ENCODE measurements at regions not wholly inside any gene's neighbourhood (a gene's known extent, or its start where the extent isn't known, plus 50 kb on each side); places are given as distances from the start of the nearest gene placed in this dataset.

DNA sequence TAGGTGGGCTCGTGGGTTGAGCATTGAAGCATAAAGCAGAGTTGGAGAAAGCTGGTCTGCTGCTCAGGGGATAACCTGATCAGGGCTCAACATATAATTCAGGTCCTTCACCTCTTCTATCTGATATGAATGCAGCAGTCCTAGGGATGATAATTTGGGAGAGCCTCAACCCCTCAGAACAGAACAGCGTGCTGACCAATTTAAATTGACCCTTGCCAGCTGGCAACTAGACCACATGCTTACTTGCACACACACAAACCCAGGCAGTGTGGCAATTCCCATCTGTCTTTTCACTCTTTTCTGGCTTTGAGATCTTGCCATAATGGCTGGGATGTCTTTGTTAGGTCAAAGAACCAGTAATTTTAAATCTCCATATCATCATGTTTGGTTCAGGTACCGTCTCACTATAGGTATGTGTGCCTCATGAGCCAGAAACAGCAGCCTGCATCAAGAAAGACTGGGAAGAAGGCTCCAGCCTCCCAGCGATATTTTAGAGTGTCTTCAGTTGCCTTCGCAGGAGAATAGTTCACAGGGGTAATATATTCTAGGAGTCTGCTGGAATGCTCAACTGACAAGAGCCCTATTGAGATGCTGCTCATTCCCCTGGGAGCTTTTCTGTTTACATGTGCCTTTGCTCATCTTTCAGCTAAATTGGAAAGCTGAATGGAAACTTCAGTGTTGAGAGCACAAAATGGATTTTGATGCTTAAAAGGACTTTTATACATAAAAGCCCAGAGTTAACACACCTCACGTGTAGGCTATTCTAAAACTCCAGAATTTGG lies 497.6 kb downstream of the RASEF start:
- FAIRE-seq (no peak), DNase-seq (ENCODE audit: insufficient read length, low spot score) (no peak)

DNA sequence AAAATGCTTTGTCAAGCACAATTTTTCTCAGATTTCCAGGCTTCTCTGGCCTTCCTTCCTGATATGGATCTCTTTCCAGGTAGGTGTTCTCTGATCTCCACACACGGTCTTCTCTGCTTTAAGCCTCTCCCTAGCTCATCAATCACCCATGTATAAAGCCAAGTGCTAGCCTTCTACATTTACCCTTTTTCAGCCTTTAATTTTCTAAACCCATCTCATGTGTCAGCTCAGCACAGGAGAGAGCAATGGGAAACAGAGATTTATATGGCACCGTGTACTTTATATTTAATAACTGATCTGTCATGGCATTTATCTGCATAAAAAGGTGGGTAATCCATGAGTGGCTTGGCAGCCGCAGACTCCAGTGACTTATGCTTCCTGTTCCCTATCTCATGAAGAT lies 495.0 kb downstream of the RASEF start:
- TF ChIP-seq POLR2A (IDR thresholded peaks at IDR 0.05; ENCODE audit: low read depth, low read length), result no peak

More for the DNA sequence above, 497.6 kb downstream of the RASEF start:
- no peak for TF ChIP-seq POLR2A (IDR thresholded peaks at IDR 0.05; ENCODE audit: low read depth, low read length)

DNA sequence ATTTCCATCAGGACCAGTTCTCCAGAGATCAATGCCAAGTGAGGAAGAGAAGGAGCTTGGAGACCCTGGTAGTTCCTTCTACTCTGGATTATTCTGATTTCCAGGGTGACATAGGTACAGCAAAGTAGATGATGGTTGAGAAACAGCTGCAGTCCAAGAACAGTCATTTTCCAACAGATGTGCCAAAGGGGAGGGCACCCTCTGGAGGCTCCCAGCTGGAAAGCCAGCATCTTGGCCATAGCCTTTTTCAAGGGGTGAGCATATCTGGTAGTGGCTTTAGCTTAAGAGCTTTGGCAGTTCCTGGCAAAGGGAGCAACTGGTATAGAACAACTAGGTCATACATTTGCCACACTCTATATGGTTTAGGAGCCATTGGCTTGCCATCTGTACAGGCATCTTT lies 492.7 kb downstream of the RASEF start:
- DNase-seq (ENCODE audit: insufficient read length, low spot score) (no peak), FAIRE-seq (no peak)

More for the DNA sequence above, 495.0 kb downstream of the RASEF start:
- no peak for FAIRE-seq
- no peak for DNase-seq (ENCODE audit: insufficient read length, low spot score)

DNA sequence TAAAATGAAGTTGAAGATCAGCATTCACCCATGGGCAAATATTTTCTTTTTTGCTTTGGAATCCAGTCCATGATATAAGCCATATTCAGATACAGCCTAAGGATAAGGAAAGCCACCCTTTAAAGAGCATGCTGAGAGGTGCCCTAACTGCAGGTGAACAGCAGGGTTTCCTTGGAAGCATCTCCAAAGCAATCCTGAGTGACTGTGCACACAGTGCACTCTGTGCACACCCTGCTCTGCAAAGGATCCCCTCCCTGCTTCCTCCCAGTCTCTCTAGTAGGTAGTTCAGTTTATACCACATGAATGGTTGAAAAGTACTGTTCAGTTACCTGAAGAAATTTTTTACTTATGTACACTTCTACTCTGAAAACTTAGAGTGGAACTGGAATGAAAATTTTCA lies 491.4 kb downstream of the RASEF start:
- DNase-seq (ENCODE audit: insufficient read length, low spot score), result no peak
- TF ChIP-seq POLR2A (IDR thresholded peaks at IDR 0.05; ENCODE audit: low read depth, low read length), result no peak
- peak; percentile 38 for FAIRE-seq

More for the DNA sequence above, 492.7 kb downstream of the RASEF start:
- no peak for TF ChIP-seq POLR2A (IDR thresholded peaks at IDR 0.05; ENCODE audit: low read depth, low read length)

DNA sequence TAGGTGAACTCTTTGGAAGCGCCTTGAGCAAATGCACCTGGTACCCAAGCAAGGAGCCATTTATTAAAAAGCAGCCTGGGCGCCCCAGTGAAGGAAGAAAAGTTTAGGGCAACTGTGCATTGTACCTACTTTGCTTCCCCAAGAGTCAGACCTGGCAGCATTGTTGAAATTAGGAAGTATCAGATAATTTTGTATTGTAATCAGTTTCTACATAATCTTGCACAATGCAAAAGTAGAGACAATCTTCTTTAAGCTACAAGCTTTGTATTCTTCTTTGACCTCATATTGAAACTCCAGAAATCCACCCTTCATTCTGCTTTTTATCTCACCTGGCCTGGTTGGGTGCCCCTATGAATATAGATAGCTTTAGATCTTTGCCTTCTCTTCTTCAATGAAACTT lies 490.8 kb downstream of the RASEF start:
- TF ChIP-seq POLR2A (IDR thresholded peaks at IDR 0.05; ENCODE audit: low read depth, low read length), result no peak
- no peak for DNase-seq (ENCODE audit: insufficient read length, low spot score)
- FAIRE-seq, result no peak

DNA sequence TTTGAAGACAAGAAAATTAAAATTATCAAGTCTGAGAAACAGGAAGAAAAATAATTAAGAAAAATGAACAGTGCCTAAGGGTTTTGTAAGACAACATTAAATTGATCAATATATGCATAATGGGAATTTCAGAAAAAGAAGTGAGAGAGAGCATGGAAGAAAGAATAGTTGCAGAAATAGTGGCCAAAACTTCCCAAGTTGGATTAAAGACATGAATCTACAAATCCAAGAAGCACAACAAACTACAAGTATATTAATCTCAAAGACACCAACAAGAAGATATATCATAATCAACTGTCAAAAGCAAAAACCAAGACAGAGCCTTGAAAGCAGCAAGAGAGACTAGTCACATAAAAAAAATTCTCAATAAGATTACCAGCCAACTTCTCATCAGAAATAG lies 488.0 kb downstream of the RASEF start:
- FAIRE-seq, result no peak
- no peak for DNase-seq (ENCODE audit: insufficient read length, low spot score)
- TF ChIP-seq POLR2A (IDR thresholded peaks at IDR 0.05; ENCODE audit: low read depth, low read length), result no peak

DNA sequence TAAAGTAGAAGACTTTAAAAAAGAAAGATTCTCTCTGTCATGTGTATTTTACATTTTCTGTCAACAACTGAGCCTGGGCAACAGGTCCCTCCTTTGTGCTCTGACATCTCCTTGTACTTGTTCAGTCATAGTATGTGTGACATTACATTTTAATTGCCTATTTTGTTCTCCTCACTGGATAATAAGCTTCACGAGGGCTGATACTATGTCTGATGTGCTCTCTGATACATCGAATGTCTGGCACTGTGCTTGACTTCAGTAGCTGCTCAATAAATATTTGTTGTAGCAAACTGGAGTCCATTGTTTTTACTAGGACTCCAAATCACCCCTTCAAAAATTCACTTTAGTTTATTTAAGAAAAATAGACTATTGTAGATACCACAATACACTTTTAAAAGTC lies 482.0 kb downstream of the RASEF start:
- TF ChIP-seq POLR2A (IDR thresholded peaks at IDR 0.05; ENCODE audit: low read depth, low read length), result no peak
- FAIRE-seq, result no peak
- DNase-seq (ENCODE audit: insufficient read length, low spot score), result no peak

DNA sequence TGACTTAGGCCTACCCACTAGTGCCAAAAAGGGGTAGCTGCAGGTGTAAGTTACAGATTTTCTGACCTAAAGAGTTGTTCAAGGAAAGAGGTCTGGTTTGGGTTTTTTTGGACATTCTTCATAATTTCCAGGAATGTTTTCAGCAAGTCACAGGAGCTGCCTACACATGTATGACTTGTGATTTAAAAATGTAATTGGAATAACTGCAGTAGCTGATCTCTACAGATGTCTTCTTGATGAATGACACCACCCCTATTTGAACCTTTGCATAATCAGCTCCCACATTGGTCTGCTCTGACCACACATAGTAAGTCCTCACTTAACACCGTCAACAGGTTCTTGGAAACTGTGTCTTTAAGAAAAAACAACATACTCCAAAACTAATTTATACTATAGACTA lies 481.4 kb downstream of the RASEF start:
- FAIRE-seq, result no peak
- TF ChIP-seq POLR2A (IDR thresholded peaks at IDR 0.05; ENCODE audit: low read depth, low read length), result no peak
- DNase-seq (ENCODE audit: insufficient read length, low spot score), result no peak

DNA sequence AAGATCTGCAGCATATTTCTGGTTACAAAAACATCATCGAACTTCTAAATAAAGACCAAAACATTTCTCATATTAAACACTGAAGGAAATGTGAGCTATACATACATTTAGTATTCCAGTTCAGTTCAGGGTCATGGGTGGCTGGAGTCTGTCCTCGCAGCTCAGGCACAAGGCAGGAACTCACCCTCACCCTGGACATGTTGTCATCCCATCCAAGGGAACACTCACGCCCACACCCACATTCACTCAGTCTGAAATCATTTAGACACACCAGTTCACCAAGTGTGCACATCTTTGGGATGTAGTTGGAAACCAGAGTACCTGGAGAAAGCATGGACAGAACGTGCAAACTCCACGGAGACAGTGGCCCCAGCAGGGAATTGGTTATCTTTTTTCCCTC lies 481.0 kb downstream of the RASEF start:
- no peak for TF ChIP-seq POLR2A (IDR thresholded peaks at IDR 0.05; ENCODE audit: low read depth, low read length)
- FAIRE-seq (no peak), DNase-seq (ENCODE audit: insufficient read length, low spot score) (no peak)

DNA sequence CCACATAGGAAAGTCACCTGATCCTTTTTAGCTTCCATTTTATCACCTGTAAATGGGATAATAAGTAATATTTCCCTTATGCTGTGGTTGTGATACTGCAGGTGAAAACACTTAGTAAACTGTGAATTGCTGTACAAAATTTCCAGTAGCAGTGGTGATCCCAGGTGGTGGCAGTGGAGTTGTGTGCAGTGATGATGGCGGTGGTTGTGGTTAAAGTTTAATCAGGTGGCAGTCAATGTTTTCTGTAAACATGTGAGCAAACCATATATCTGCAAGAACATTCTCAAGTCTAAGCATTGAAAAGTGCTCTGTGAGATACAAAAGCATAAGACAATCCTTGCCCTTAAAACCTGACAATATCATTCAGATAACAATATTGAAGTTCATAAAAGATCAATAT lies 480.2 kb downstream of the RASEF start:
- no peak for TF ChIP-seq POLR2A (IDR thresholded peaks at IDR 0.05; ENCODE audit: low read depth, low read length)
- FAIRE-seq, result no peak
- DNase-seq (ENCODE audit: insufficient read length, low spot score), result no peak

DNA sequence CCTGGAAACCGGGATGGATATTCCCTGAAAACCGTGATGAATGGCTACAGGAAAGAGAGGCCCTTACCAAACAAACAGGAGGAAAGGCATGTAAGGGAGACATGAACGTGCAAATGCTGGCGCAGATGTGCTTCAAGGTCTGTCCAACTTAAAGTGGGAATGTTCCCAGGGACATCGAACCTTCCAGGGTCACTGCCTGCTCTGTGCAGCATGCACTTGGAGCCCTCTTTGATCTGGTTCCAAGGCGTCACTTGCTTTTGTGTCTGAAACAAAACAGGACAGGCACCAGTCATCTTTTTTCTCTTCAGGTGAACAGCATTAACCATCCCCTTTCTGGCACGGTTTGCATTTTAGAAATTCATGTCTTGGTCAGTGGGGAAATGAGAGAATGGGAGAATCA lies 479.4 kb downstream of the RASEF start:
- FAIRE-seq (no peak), DNase-seq (ENCODE audit: insufficient read length, low spot score) (no peak)
- TF ChIP-seq POLR2A (IDR thresholded peaks at IDR 0.05; ENCODE audit: low read depth, low read length), result no peak

DNA sequence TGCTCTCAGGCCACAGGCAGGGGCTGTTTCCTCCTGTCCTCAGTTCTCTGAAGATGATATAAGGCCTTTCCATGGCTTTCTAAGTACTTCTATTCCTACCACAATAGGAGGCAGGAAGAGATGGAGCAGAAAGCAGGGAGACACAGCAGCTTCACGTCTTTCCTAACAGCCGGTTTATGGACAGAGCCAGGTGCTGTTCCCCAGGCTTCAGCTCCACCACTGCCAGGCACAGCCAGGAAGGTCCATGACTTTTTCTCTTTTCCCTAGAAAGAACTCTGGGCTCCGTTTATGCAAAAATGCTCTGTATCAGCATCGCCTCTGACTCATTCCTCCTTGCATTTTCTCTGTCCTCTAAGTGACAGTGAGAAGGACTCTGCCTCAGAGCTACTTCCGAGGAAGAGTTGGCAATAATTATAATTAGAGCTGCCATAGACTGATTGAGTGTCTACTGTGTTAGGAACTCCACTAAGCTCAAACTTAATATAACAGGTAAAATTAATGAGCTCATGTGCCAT lies 478.5 kb downstream of the RASEF start:
- DNase-seq (ENCODE audit: insufficient read length, low spot score) (no peak), FAIRE-seq (peak; percentile 52)
- no peak for TF ChIP-seq POLR2A (IDR thresholded peaks at IDR 0.05; ENCODE audit: low read depth, low read length)

DNA sequence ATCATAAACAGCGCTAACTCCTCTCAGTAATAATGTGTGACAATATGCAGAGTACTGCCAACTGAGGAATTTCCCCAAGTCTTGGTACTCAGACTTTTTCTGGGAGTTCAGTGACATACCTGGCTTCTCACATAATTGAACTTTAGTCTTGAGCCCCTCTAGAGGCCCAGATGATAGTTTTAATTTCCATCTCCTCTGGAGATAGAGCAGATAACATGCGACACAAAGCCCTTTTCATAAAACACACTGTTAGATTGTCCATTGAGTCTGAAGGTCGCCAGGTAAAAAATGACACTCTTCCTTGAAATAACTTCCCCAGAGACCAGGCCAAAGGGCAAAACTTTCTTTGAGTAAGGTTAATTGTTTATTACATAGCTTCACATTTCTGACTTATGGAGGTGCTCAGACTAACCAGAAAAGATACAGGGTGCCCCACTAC lies 476.0 kb downstream of the RASEF start:
- FAIRE-seq (no peak), DNase-seq (ENCODE audit: insufficient read length, low spot score) (no peak)
- TF ChIP-seq POLR2A (IDR thresholded peaks at IDR 0.05; ENCODE audit: low read depth, low read length), result no peak

DNA sequence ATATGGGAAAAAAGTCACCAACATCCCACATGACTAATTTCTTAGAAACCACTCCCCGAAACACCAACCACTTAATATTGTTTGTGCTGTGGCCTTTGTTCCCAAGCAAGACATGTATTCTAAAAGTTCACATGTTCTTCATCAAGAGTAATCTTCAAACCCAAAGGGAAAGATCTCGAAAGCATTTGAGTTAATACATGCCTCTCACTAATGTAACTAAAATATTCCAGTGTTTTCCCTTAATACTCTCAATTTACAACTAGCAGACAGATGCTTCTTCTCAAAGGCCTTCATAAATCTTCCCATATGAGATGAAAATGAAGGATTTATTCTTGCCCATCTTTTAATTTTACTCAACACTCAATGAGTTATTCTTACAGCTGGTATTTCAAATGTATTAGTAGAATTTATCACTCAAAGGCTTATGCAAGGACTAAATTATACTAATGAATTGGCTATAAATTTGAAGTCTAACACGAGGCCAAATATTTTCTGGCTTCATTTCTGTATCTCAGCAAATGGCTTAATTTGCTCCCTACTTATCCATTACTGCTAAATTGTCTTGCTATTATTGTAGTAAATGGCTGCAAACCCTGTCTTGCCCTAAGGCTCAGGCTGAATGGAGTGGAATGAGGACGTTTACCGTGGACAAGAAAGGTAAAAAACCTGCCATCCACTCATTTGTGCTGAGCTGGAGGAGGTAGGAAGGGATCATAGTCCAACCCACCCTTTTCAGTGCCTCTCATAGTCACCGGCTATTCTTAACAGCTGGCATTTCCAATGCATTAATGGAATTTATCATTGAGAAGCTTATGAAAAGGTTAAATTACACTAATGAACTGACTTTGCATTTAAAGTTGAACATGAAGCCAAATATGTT lies 474.4 kb downstream of the RASEF start:
- no peak for DNase-seq (ENCODE audit: insufficient read length, low spot score)
- FAIRE-seq, result no peak
- no peak for TF ChIP-seq POLR2A (IDR thresholded peaks at IDR 0.05; ENCODE audit: low read depth, low read length)

Measured in H54 (cell line).